ENCODE measurements at regions not wholly inside any gene's neighbourhood (a gene's known extent, or its start where the extent isn't known, plus 50 kb on each side); places are given as distances from the start of the nearest gene placed in this dataset.

- H3K4me1 ChIP-seq (replicated peaks in 1 of 4; ENCODE audit: control insufficient read depth in 3 of 4, insufficient read depth in 4 of 4, low read length in 3 of 4) = 0 out of 7 replicates have a peak, but pooled peaks cover 0 to 2% (median 0%) of the 10 kb centered on the region in 4 experiments
- H2BK120ac ChIP-seq (replicated peaks; ENCODE audit: low read depth, low read length) = no peak overlapping the region
- H3K14ac ChIP-seq (ENCODE audit: insufficient read length) = no peak overlapping the region
- no peak overlapping the region for H2BK20ac ChIP-seq (ENCODE audit: low read length)
- H4K5ac ChIP-seq (ENCODE audit: insufficient read length, low read depth, low read length) = no peak overlapping the region
- no peaks in the 10 kb centered on the region for H4K20me1 ChIP-seq (replicated peaks in 1 of 2; ENCODE audit: control insufficient read depth in 1 of 2, insufficient read depth in 2 of 2, low read length in 2 of 2)
- DNase-seq (ENCODE audit: low read depth in 1 of 2, low spot score in 2 of 2) (no peak), FAIRE-seq (no peak)
- H3K27ac ChIP-seq (ENCODE audit: low read depth, low read length) = no peak overlapping the region
- H3K27me3 ChIP-seq (replicated peaks in 1 of 4; ENCODE audit: control insufficient read depth in 3 of 4, extremely low read depth in 1 of 4, insufficient read depth in 3 of 4, low read length in 3 of 4) = no peaks in the 10 kb centered on the region
- ChIA-PET CTCF (ENCODE audit: partially characterized antibody) (interaction anchor here (2.7 kb wide), 1 partner anchor 13 kb away, joined by 17 read pairs; no protein-coding TSS in a partner anchor), POLR2A (ENCODE audit: partially characterized antibody) (no interaction called here)
- H2BK5ac ChIP-seq (ENCODE audit: low read depth, low read length) = no peak overlapping the region
- H3K79me1 ChIP-seq (ENCODE audit: low read depth, low read length) = no peaks in the 10 kb centered on the region
- no peak overlapping the region for H3K23ac ChIP-seq (ENCODE audit: insufficient read length)
- no peak overlapping the region for H3K4me2 ChIP-seq (ENCODE audit: insufficient read depth in 1 of 2, low read depth in 2 of 2, low read length in 2 of 2)
- no peak overlapping the region for H3K9ac ChIP-seq (replicated peaks in 1 of 4; ENCODE audit: extremely low read depth in 1 of 4, low read depth in 3 of 4, low read length in 3 of 4)
- no peaks in the 10 kb centered on the region for H3K9me3 ChIP-seq (ENCODE audit: insufficient read depth in 2 of 2, low read depth in 1 of 2, low read length in 1 of 2)
- no peak overlapping the region for H3K4ac ChIP-seq (replicated peaks; ENCODE audit: insufficient read length, low read depth, low read length)
- H3K56ac ChIP-seq (replicated peaks; ENCODE audit: insufficient read length, low read depth, low read length) = no peak overlapping the region
- no peak for TF ChIP-seq HDAC2 (IDR thresholded peaks at IDR 0.05; ENCODE audit: borderline replicate concordance in 1 of 2, low read depth in 2 of 2, low read length in 2 of 2)
- WGBS, 2 experiments (ENCODE audit: extremely low coverage in 1 of 2, insufficient coverage in 1 of 2, insufficient read length in 1 of 2, insufficient replicate concordance in 2 of 2, low coverage in 1 of 2, low lambda C conversion rate in 2 of 2, missing lambda C conversion rate in 1 of 2) = 92% methylated on average over 3 of the region's 3 CpGs; no CpG with 5 or more reads in 1 of the 2 experiments
- H3K4me3 ChIP-seq (ENCODE audit: extremely low read depth in 1 of 4, insufficient read depth in 2 of 4, low read depth in 3 of 4, low read length in 4 of 4) = no peak overlapping the region
- no peak overlapping the region for H4K8ac ChIP-seq (ENCODE audit: extremely low read depth, insufficient read depth, low read length)
- no peaks in the 10 kb centered on the region for H3K79me2 ChIP-seq (ENCODE audit: control insufficient read depth in 1 of 2, insufficient read depth in 2 of 2, low read length in 2 of 2)
- no peak overlapping the region for H3K18ac ChIP-seq (ENCODE audit: extremely low read depth, low read length)
- no peak overlapping the region for H2BK12ac ChIP-seq (ENCODE audit: low read depth, low read length)
- H2AFZ ChIP-seq (ENCODE audit: low read length) = no peak overlapping the region
- no peak overlapping the region for H2AK5ac ChIP-seq (ENCODE audit: low read depth, low read length)
- H4K91ac ChIP-seq (replicated peaks; ENCODE audit: insufficient read length, low read length) = no peak overlapping the region
- H3K23me2 ChIP-seq (ENCODE audit: low read depth, low read length) = no peaks in the 10 kb centered on the region
- H3K36me3 ChIP-seq (ENCODE audit: control insufficient read depth in 2 of 4, insufficient read depth in 4 of 4, low read length in 3 of 4) = no peaks in the 10 kb centered on the region
- H2BK15ac ChIP-seq (ENCODE audit: low read length) = no peak overlapping the region
Measured at GRCh38 chr2:13019781-13020180, 303.0 kb downstream of the TRIB2 start.

Data from H1 (cell line).